ENCODE measurements at regions not wholly inside any gene's neighbourhood (a gene's known extent, or its start where the extent isn't known, plus 50 kb on each side); places are given as distances from the start of the nearest gene placed in this dataset.

- H3K27ac ChIP-seq = no peak overlapping the region
- whole genome bisulfite sequencing, 2 experiments (ENCODE audit: low coverage in 1 of 2, low lambda C conversion rate in 2 of 2, missing lambda C conversion rate in 2 of 2) = 23 to 31% methylated on average over 2 of the region's 2 CpGs
- H2AFZ ChIP-seq = no peak overlapping the region
- H3K4me1 ChIP-seq (ENCODE audit: insufficient read depth) = no peaks in the 10 kb centered on the region
- H3K4me3 ChIP-seq = no peak overlapping the region
- H3K79me2 ChIP-seq (ENCODE audit: insufficient read depth) = no peaks in the 10 kb centered on the region
- no peaks in the 10 kb centered on the region for H3F3A ChIP-seq (ENCODE audit: insufficient read depth)
- no peaks in the 10 kb centered on the region for H3K36me3 ChIP-seq (ENCODE audit: low read depth)
- no peaks in the 10 kb centered on the region for H4K20me1 ChIP-seq (ENCODE audit: insufficient read depth)
- H3K27me3 ChIP-seq (replicated peaks; ENCODE audit: insufficient read depth) = no peaks in the 10 kb centered on the region
- no peak overlapping the region for H3K9ac ChIP-seq
- no peaks in the 10 kb centered on the region for H3K9me2 ChIP-seq (ENCODE audit: insufficient read depth)
- in situ Hi-C loops (cut with MboI) = no loop called here
- H3K9me3 ChIP-seq (ENCODE audit: low read depth) = no peaks in the 10 kb centered on the region
- DNase-seq = no peak
- TF ChIP-seq EZH2 (IDR thresholded peaks at IDR 0.05; ENCODE audit: insufficient read depth, poor library complexity, severe bottlenecking) (no peak), EZH2phosphoT487 (IDR thresholded peaks at IDR 0.05; ENCODE audit: insufficient read depth, low read depth) (no peak)
- no peak overlapping the region for H3K4me2 ChIP-seq (ENCODE audit: unreplicated experiment)
Measured at GRCh38 chr5:5981562-5981961, 396.8 kb downstream of the MED10 start.

GRCh38 chr5:5980538-5980895 lies 397.8 kb downstream of the MED10 start:
- Histone ChIP-seq H3K9me3 (ENCODE audit: low read depth) (no peaks in the 10 kb centered on the region), H3K9ac (no peak overlapping the region), H3K79me2 (ENCODE audit: insufficient read depth) (no peaks in the 10 kb centered on the region), H3K27ac (no peak overlapping the region), H3K36me3 (ENCODE audit: low read depth) (no peaks in the 10 kb centered on the region), H3K4me1 (ENCODE audit: insufficient read depth) (no peaks in the 10 kb centered on the region), H3K9me2 (ENCODE audit: insufficient read depth) (no peaks in the 10 kb centered on the region), H3F3A (ENCODE audit: insufficient read depth) (no peaks in the 10 kb centered on the region), H3K4me2 (ENCODE audit: unreplicated experiment) (no peak overlapping the region), H3K4me3 (no peak overlapping the region), H2AFZ (no peak overlapping the region), H3K27me3 (replicated peaks; ENCODE audit: insufficient read depth) (no peaks in the 10 kb centered on the region), H4K20me1 (ENCODE audit: insufficient read depth) (no peaks in the 10 kb centered on the region)
- no peak for TF ChIP-seq EZH2phosphoT487 (IDR thresholded peaks at IDR 0.05; ENCODE audit: insufficient read depth, low read depth)
- TF ChIP-seq EZH2 (IDR thresholded peaks at IDR 0.05; ENCODE audit: insufficient read depth, poor library complexity, severe bottlenecking) = no peak
- DNase-seq = no peak
- WGBS, 2 experiments (ENCODE audit: low coverage in 1 of 2, low lambda C conversion rate in 2 of 2, missing lambda C conversion rate in 2 of 2) = 8 to 10% methylated on average over 4 of the region's 4 CpGs
- in situ Hi-C loops (cut with MboI) = no loop called here

- TF ChIP-seq EZH2 (IDR thresholded peaks at IDR 0.05; ENCODE audit: insufficient read depth, poor library complexity, severe bottlenecking) (no peak), EZH2phosphoT487 (IDR thresholded peaks at IDR 0.05; ENCODE audit: insufficient read depth, low read depth) (no peak)
- H4K20me1 ChIP-seq (ENCODE audit: insufficient read depth) = no peaks in the 10 kb centered on the region
- no peak overlapping the region for H3K9ac ChIP-seq
- WGBS, 2 experiments (ENCODE audit: low coverage in 1 of 2, low lambda C conversion rate in 2 of 2, missing lambda C conversion rate in 2 of 2) = 12 to 13% methylated on average over 6 of the region's 6 CpGs
- no peaks in the 10 kb centered on the region for H3F3A ChIP-seq (ENCODE audit: insufficient read depth)
- H3K36me3 ChIP-seq (ENCODE audit: low read depth) = no peaks in the 10 kb centered on the region
- no peak overlapping the region for H2AFZ ChIP-seq
- no peak overlapping the region for H3K27ac ChIP-seq
- H3K79me2 ChIP-seq (ENCODE audit: insufficient read depth) = no peaks in the 10 kb centered on the region
- no peaks in the 10 kb centered on the region for H3K27me3 ChIP-seq (replicated peaks; ENCODE audit: insufficient read depth)
- no peaks in the 10 kb centered on the region for H3K9me3 ChIP-seq (ENCODE audit: low read depth)
- no peaks in the 10 kb centered on the region for H3K4me1 ChIP-seq (ENCODE audit: insufficient read depth)
- no peaks in the 10 kb centered on the region for H3K9me2 ChIP-seq (ENCODE audit: insufficient read depth)
- H3K4me2 ChIP-seq (ENCODE audit: unreplicated experiment) = no peak overlapping the region
- in situ Hi-C loops (cut with MboI) = no loop called here
- no peak overlapping the region for H3K4me3 ChIP-seq
- DNase-seq = no peak
Measured at GRCh38 chr5:5979761-5980537, 398.4 kb downstream of the MED10 start.

- Histone ChIP-seq H3K4me2 (ENCODE audit: unreplicated experiment) (no peak overlapping the region), H3K9me2 (ENCODE audit: insufficient read depth) (no peaks in the 10 kb centered on the region), H3K79me2 (ENCODE audit: insufficient read depth) (no peaks in the 10 kb centered on the region), H3K4me3 (no peak overlapping the region), H3K4me1 (ENCODE audit: insufficient read depth) (no peaks in the 10 kb centered on the region), H3K9me3 (ENCODE audit: low read depth) (no peaks in the 10 kb centered on the region), H4K20me1 (ENCODE audit: insufficient read depth) (no peaks in the 10 kb centered on the region), H2AFZ (no peak overlapping the region), H3K9ac (no peak overlapping the region), H3F3A (ENCODE audit: insufficient read depth) (no peaks in the 10 kb centered on the region), H3K27ac (no peak overlapping the region), H3K27me3 (replicated peaks; ENCODE audit: insufficient read depth) (no peaks in the 10 kb centered on the region), H3K36me3 (ENCODE audit: low read depth) (no peaks in the 10 kb centered on the region)
- in situ Hi-C loops (cut with MboI) = no loop called here
- TF ChIP-seq EZH2 (IDR thresholded peaks at IDR 0.05; ENCODE audit: insufficient read depth, poor library complexity, severe bottlenecking) = no peak
- no peak for TF ChIP-seq EZH2phosphoT487 (IDR thresholded peaks at IDR 0.05; ENCODE audit: insufficient read depth, low read depth)
- WGBS, 2 experiments (ENCODE audit: low coverage in 1 of 2, low lambda C conversion rate in 2 of 2, missing lambda C conversion rate in 2 of 2) = 7 to 11% methylated on average over 3 of the region's 3 CpGs
- DNase-seq = peak; percentile 41
Measured at GRCh38 chr5:5979377-5979760, 399.0 kb downstream of the MED10 start.

Data from GM23248 (cell line).